ENCODE measurements at regions not wholly inside any gene's neighbourhood (a gene's known extent, or its start where the extent isn't known, plus 50 kb on each side); places are given as distances from the start of the nearest gene placed in this dataset.
A peak's percentile ranks its signal among the peaks of the same experiment; 100 is the strongest.

DNA sequence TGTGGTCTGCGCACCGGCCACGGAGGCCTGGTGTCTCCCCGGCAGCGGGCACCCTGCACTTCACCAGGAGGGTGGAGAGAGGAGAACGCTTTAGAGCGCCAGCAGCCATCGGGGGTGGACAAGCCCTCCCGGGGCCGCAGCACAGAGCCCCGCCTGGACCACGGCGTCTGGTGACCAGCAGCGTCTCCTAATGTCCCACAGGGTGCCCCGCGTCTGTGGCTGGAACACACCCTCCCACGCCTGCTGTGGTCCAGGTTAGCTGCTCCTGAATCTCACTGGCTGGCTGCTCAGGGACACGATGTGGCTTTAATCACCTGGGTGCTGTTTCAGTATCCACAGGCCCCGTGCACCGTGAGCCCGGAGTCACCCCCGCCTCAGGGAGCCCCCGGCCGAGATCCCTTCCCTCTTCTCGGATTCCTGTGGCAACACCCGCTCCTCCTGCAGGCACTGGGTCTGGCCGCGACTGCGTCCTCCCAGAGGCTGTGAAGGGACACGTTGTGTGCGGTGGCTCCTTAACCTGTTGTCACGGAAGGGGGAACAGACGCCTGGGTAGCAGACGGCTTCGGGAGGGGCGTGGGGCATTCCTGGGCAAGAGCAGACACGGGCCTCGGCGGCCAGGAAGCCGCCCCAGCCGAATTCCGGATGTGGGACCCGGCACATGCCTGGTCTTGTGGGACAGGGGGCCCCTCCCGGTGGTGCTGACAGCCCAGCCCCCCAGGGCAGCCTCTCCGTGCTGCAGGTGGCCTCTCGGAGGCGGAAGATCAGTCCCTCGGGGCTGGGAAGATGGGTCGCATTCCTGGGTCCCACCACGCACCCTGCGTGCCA, 78.9 kb downstream of the FOXL3 start:
- peaks cover 5% of the 10 kb centered on the region for H3K27me3 Mint-ChIP-seq (ENCODE audit: unreplicated experiment)
- no peak overlapping the region for H3K27ac Mint-ChIP-seq (ENCODE audit: unreplicated experiment)
- H3K9me3 Mint-ChIP-seq (ENCODE audit: unreplicated experiment) = peaks cover 6% of the 10 kb centered on the region
- TF ChIP-seq, protein P1, sequence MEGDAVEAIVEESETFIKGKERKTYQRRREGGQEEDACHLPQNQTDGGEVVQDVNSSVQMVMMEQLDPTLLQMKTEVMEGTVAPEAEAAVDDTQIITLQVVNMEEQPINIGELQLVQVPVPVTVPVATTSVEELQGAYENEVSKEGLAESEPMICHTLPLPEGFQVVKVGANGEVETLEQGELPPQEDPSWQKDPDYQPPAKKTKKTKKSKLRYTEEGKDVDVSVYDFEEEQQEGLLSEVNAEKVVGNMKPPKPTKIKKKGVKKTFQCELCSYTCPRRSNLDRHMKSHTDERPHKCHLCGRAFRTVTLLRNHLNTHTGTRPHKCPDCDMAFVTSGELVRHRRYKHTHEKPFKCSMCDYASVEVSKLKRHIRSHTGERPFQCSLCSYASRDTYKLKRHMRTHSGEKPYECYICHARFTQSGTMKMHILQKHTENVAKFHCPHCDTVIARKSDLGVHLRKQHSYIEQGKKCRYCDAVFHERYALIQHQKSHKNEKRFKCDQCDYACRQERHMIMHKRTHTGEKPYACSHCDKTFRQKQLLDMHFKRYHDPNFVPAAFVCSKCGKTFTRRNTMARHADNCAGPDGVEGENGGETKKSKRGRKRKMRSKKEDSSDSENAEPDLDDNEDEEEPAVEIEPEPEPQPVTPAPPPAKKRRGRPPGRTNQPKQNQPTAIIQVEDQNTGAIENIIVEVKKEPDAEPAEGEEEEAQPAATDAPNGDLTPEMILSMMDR (IDR thresholded peaks at IDR 0.05; ENCODE audit: partially characterized antibody, unreplicated experiment) = no peak
- no peaks in the 10 kb centered on the region for H3K36me3 Mint-ChIP-seq (ENCODE audit: unreplicated experiment)
- no peak overlapping the region for H3K4me3 Mint-ChIP-seq (ENCODE audit: unreplicated experiment)
- DNase-seq = peak; percentile 14
- H3K4me1 Mint-ChIP-seq (ENCODE audit: low read depth, unreplicated experiment) = peaks cover 2% of the 10 kb centered on the region

DNA sequence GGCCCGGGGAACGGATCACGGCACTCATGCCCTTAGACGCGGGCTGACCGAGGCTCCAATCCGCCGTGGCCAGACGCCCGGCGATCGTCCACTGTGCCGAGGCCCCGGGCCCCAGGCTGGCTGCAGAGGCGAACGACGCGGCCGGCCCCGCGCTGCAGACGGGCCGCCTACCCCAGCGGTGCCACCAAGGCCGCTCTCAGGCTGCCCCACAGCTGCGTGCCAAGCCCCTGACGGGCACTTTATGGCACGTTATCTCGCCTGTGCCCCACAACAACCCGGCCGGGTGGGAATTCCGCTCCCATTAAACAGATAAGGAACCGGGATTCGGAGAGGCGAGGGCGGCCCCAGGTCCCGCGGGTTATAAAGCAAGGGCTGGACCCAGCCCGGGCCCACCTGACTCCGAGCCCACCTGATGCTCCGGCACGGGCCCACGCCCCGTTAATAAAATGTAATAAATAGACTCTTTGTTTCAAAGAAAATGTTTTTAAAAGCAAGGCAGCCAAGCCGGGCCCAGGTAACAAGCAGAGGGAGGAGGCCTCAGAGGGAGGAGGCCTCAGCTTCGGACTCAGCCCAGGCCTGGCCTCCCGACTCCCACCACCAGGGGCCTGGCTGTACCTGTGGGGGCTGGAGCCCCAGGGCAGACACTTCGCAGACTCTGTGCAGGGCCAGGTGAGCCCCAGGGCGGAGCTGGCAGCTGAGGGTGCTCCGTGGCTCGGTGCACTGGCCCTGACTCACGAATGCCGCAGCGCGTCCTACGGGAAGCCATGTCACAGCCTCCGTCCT, 79.7 kb downstream of the FOXL3 start:
- peaks cover 2% of the 10 kb centered on the region for H3K4me1 Mint-ChIP-seq (ENCODE audit: low read depth, unreplicated experiment)
- H3K36me3 Mint-ChIP-seq (ENCODE audit: unreplicated experiment) = no peaks in the 10 kb centered on the region
- H3K27me3 Mint-ChIP-seq (ENCODE audit: unreplicated experiment) = peaks cover 5% of the 10 kb centered on the region
- peaks cover 6% of the 10 kb centered on the region for H3K9me3 Mint-ChIP-seq (ENCODE audit: unreplicated experiment)
- no peak overlapping the region for H3K27ac Mint-ChIP-seq (ENCODE audit: unreplicated experiment)
- no peak overlapping the region for H3K4me3 Mint-ChIP-seq (ENCODE audit: unreplicated experiment)
- TF ChIP-seq, protein P1 (IDR thresholded peaks at IDR 0.05; ENCODE audit: partially characterized antibody, unreplicated experiment) = peak; percentile 32
- peak; percentile 8 for DNase-seq

GRCh38 chr7:370259-370625, 80.3 kb downstream of the FOXL3 start:
- TF ChIP-seq, protein P1 (IDR thresholded peaks at IDR 0.05; ENCODE audit: partially characterized antibody, unreplicated experiment) = no peak

DNA sequence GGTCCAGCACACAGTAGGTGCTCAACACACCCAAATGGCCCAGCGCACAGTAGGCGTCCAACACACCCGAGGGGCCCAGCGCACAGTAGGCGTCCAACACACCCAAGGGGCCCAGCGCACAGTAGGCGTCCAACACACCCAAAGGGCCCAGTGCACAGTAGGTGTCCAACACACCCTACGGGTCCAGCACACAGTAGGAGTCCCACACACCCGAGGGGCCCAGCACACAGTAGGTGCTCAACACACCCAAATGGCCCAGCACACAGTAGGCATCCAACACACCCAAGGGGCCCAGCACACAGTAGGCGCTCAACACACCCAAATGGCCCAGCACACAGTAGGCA, 80.8 kb downstream of the FOXL3 start:
- H3K36me3 Mint-ChIP-seq (ENCODE audit: unreplicated experiment) = no peaks in the 10 kb centered on the region
- H3K27me3 Mint-ChIP-seq (ENCODE audit: unreplicated experiment) = peaks cover 5% of the 10 kb centered on the region
- peaks cover 4% of the 10 kb centered on the region for H3K9me3 Mint-ChIP-seq (ENCODE audit: unreplicated experiment)
- H3K27ac Mint-ChIP-seq (ENCODE audit: unreplicated experiment) = no peak overlapping the region
- no peak for DNase-seq
- H3K4me1 Mint-ChIP-seq (ENCODE audit: low read depth, unreplicated experiment) = peaks cover 2% of the 10 kb centered on the region
- no peak overlapping the region for H3K4me3 Mint-ChIP-seq (ENCODE audit: unreplicated experiment)
- TF ChIP-seq, protein P1 (IDR thresholded peaks at IDR 0.05; ENCODE audit: partially characterized antibody, unreplicated experiment) = no peak

More at GRCh38 chr7:370259-370625, 80.3 kb downstream of the FOXL3 start:
- Mint-ChIP-seq H3K27me3 (ENCODE audit: unreplicated experiment) (peaks cover 5% of the 10 kb centered on the region), H3K9me3 (ENCODE audit: unreplicated experiment) (peaks cover 6% of the 10 kb centered on the region), H3K27ac (ENCODE audit: unreplicated experiment) (no peak overlapping the region), H3K4me1 (ENCODE audit: low read depth, unreplicated experiment) (peaks cover 2% of the 10 kb centered on the region), H3K36me3 (ENCODE audit: unreplicated experiment) (no peaks in the 10 kb centered on the region), H3K4me3 (ENCODE audit: unreplicated experiment) (no peak overlapping the region)
- DNase-seq = no peak

Measured in glutamatergic neuron (in vitro differentiated cells).